ENCODE measurements at regions not wholly inside any gene's neighbourhood (a gene's known extent, or its start where the extent isn't known, plus 50 kb on each side); places are given as distances from the start of the nearest gene placed in this dataset.
"Not testable (repeated sequence)": the region's sequence is repeated elsewhere in the genome, so short reads cannot be mapped to it uniquely, and the experiment has no call there.

- Mint-ChIP-seq H3K4me3 (no peak overlapping the region), H3K27me3 (no peaks in the 10 kb centered on the region), H3K9me3 (peaks cover 14 to 28% of the 10 kb centered on the region in 2 donors), H3K27ac (no peak overlapping the region), H3K4me1 (no peaks in the 10 kb centered on the region)
- no peak for DNase-seq
- ATAC-seq = no peak
Measured at GRCh38 chr10:57142925-57143576, 782.0 kb upstream of the ZWINT start.

GRCh38 chr10:57141708-57142107, 780.6 kb upstream of the ZWINT start:
- Mint-ChIP-seq H3K4me3 (no peak overlapping the region), H3K27me3 (no peaks in the 10 kb centered on the region), H3K9me3 (peaks cover 11 to 28% of the 10 kb centered on the region in 2 donors), H3K27ac (no peak overlapping the region), H3K4me1 (no peaks in the 10 kb centered on the region)
- ATAC-seq (no peak), DNase-seq (no peak)

GRCh38 chr10:57119684-57120083, 758.6 kb upstream of the ZWINT start:
- no peak for ATAC-seq
- no peak overlapping the region for H3K4me3 Mint-ChIP-seq
- DNase-seq = no peak
- no peaks in the 10 kb centered on the region for H3K4me1 Mint-ChIP-seq
- no peak overlapping the region for H3K27ac Mint-ChIP-seq
- H3K27me3 Mint-ChIP-seq = no peaks in the 10 kb centered on the region
- peaks cover 0 to 6% of the 10 kb centered on the region in 2 donors for H3K9me3 Mint-ChIP-seq

GRCh38 chr10:57113545-57113944, 752.5 kb upstream of the ZWINT start:
- no peak for ATAC-seq

GRCh38 chr10:57102236-57102635, 741.2 kb upstream of the ZWINT start:
- Mint-ChIP-seq H3K4me3 (no peak overlapping the region), H3K9me3 (peaks cover 0 to 5% of the 10 kb centered on the region in 2 donors), H3K4me1 (no peaks in the 10 kb centered on the region), H3K27me3 (no peaks in the 10 kb centered on the region), H3K27ac (no peak overlapping the region)
- DNase-seq (no peak), ATAC-seq (no peak)

More at GRCh38 chr10:57113545-57113944, 752.5 kb upstream of the ZWINT start:
- H3K9me3 Mint-ChIP-seq = peaks cover 0 to 7% of the 10 kb centered on the region in 2 donors
- no peak for DNase-seq
- H3K27ac Mint-ChIP-seq = no peak overlapping the region
- no peaks in the 10 kb centered on the region for H3K27me3 Mint-ChIP-seq
- no peak overlapping the region for H3K4me3 Mint-ChIP-seq
- no peaks in the 10 kb centered on the region for H3K4me1 Mint-ChIP-seq

GRCh38 chr10:57098146-57098545, 737.1 kb upstream of the ZWINT start:
- Mint-ChIP-seq H3K27ac (no peak overlapping the region), H3K27me3 (no peaks in the 10 kb centered on the region), H3K4me3 (no peak overlapping the region), H3K9me3 (peaks cover 5% of the 10 kb centered on the region in 2 donors), H3K4me1 (no peaks in the 10 kb centered on the region)
- DNase-seq = no peak
- ATAC-seq = no peak

GRCh38 chr10:57096044-57096443, 735.0 kb upstream of the ZWINT start:
- Mint-ChIP-seq H3K4me1 (no peaks in the 10 kb centered on the region), H3K27me3 (no peaks in the 10 kb centered on the region), H3K9me3 (peaks cover 5% of the 10 kb centered on the region in 2 donors), H3K27ac (peak overlapping the region in 1 of 2 donors; percentile 27), H3K4me3 (no peak overlapping the region)
- ATAC-seq (no peak), DNase-seq (no peak)

GRCh38 chr10:57094965-57095364, 733.9 kb upstream of the ZWINT start:
- Mint-ChIP-seq H3K4me3 (no peak overlapping the region), H3K9me3 (peaks cover 0 to 5% of the 10 kb centered on the region in 2 donors), H3K4me1 (no peaks in the 10 kb centered on the region), H3K27ac (no peak overlapping the region), H3K27me3 (no peaks in the 10 kb centered on the region)
- DNase-seq = no peak
- no peak for ATAC-seq

GRCh38 chr10:57094083-57094482, 733.0 kb upstream of the ZWINT start:
- no peaks in the 10 kb centered on the region for H3K27me3 Mint-ChIP-seq
- H3K4me1 Mint-ChIP-seq = no peaks in the 10 kb centered on the region
- DNase-seq = no peak
- peaks cover 0 to 5% of the 10 kb centered on the region in 2 donors for H3K9me3 Mint-ChIP-seq
- no peak overlapping the region for H3K27ac Mint-ChIP-seq
- no peak for ATAC-seq
- H3K4me3 Mint-ChIP-seq = no peak overlapping the region

- no peak for ATAC-seq
- no peak overlapping the region for H3K27ac Mint-ChIP-seq
- DNase-seq = no peak
- no peaks in the 10 kb centered on the region for H3K4me1 Mint-ChIP-seq
- H3K27me3 Mint-ChIP-seq = no peaks in the 10 kb centered on the region
- H3K9me3 Mint-ChIP-seq = peaks cover 17 to 43% of the 10 kb centered on the region in 2 donors
- no peak overlapping the region for H3K4me3 Mint-ChIP-seq
Measured at GRCh38 chr10:57053530-57053929, 692.5 kb upstream of the ZWINT start.

GRCh38 chr10:57049096-57049495, 688.0 kb upstream of the ZWINT start:
- Mint-ChIP-seq H3K4me1 (no peaks in the 10 kb centered on the region), H3K27ac (no peak overlapping the region), H3K9me3 (peaks cover 8 to 35% of the 10 kb centered on the region in 2 donors), H3K4me3 (no peak overlapping the region), H3K27me3 (no peaks in the 10 kb centered on the region)
- ATAC-seq (no peak), DNase-seq (no peak)

- DNase-seq (no peak), ATAC-seq (no peak)
- Mint-ChIP-seq H3K4me3 (no peak overlapping the region), H3K4me1 (no peaks in the 10 kb centered on the region), H3K9me3 (peaks cover 0 to 7% of the 10 kb centered on the region in 2 donors), H3K27me3 (no peaks in the 10 kb centered on the region), H3K27ac (no peak overlapping the region)
Measured at GRCh38 chr10:57038531-57038930, 677.5 kb upstream of the ZWINT start.

GRCh38 chr10:57035310-57035709, 674.3 kb upstream of the ZWINT start:
- Mint-ChIP-seq H3K27me3 (no peaks in the 10 kb centered on the region), H3K4me1 (no peaks in the 10 kb centered on the region), H3K9me3 (peaks cover 10 to 29% of the 10 kb centered on the region in 2 donors), H3K27ac (no peak overlapping the region), H3K4me3 (no peak overlapping the region)
- DNase-seq (no peak), ATAC-seq (no peak)

- not testable (repeated sequence) for H3K4me3 Mint-ChIP-seq, ATAC-seq, H3K4me1 Mint-ChIP-seq, H3K27me3 Mint-ChIP-seq, H3K27ac Mint-ChIP-seq, DNase-seq
- peaks cover 7 to 35% of the 10 kb centered on the region in 2 donors for H3K9me3 Mint-ChIP-seq
Measured at GRCh38 chr10:57032301-57032700, 671.2 kb upstream of the ZWINT start.

GRCh38 chr10:57031346-57031745, 670.3 kb upstream of the ZWINT start:
- no peaks in the 10 kb centered on the region for H3K4me1 Mint-ChIP-seq
- H3K27me3 Mint-ChIP-seq = no peaks in the 10 kb centered on the region
- peaks cover 7 to 35% of the 10 kb centered on the region in 2 donors for H3K9me3 Mint-ChIP-seq
- DNase-seq (no peak), ATAC-seq (no peak)
- H3K27ac Mint-ChIP-seq = no peak overlapping the region
- no peak overlapping the region for H3K4me3 Mint-ChIP-seq

GRCh38 chr10:57026307-57026706, 665.2 kb upstream of the ZWINT start:
- ATAC-seq (no peak), DNase-seq (no peak)
- Mint-ChIP-seq H3K4me3 (no peak overlapping the region), H3K27me3 (no peaks in the 10 kb centered on the region), H3K4me1 (no peaks in the 10 kb centered on the region), H3K9me3 (peaks cover 3 to 16% of the 10 kb centered on the region in 2 donors), H3K27ac (no peak overlapping the region)

- Mint-ChIP-seq H3K9me3 (no peaks in the 10 kb centered on the region), H3K27me3 (no peaks in the 10 kb centered on the region), H3K27ac (no peak overlapping the region), H3K4me3 (no peak overlapping the region), H3K4me1 (no peaks in the 10 kb centered on the region)
- ATAC-seq (no peak), DNase-seq (no peak)
Measured at GRCh38 chr10:57023626-57024025, 662.6 kb upstream of the ZWINT start.
